Chondrocyte (in vitro differentiated cells): ENCODE measurements at regions not wholly inside any gene's neighbourhood (a gene's known extent, or its start where the extent isn't known, plus 50 kb on each side); places are given as distances from the start of the nearest gene placed in this dataset.

Experiments used
- DNase-seq: peaks from one replicate; pipeline ENCODE4 v3.0.0; 2021; ENCODE audit warnings: mixed read lengths, low spot score
- H3K27ac Mint-ChIP-seq: one replicate; pipeline ENCODE4 v1.8.0; 2021; ENCODE audit warnings: mild to moderate bottlenecking, moderate library complexity, mixed read lengths; ENCODE audit not compliant: unreplicated experiment
- H3K27me3 Mint-ChIP-seq: 2 replicates; pipeline ENCODE4 v1.8.0; 2021; ENCODE audit warnings: low read depth, mixed read lengths
- H3K36me3 Mint-ChIP-seq: 2 replicates; pipeline ENCODE4 v1.8.0; 2021; ENCODE audit warnings: low read depth, mixed read lengths
- H3K4me1 Mint-ChIP-seq: 2 replicates; pipeline ENCODE4 v1.8.0; 2021; ENCODE audit warnings: low read depth, mild to moderate bottlenecking, mixed read lengths
- H3K4me3 Mint-ChIP-seq: one replicate; pipeline ENCODE4 v1.8.0; 2021; ENCODE audit warnings: mild to moderate bottlenecking, moderate library complexity, mixed read lengths; ENCODE audit not compliant: unreplicated experiment
- H3K9me3 Mint-ChIP-seq: 2 replicates; pipeline ENCODE4 v1.8.0; 2021; ENCODE audit warnings: low read depth, mixed read lengths
- TF ChIP-seq, protein P1 (sequence below): fragments of 200-600 bp; sonication (generic); IDR thresholded peaks from 2 replicates; pipeline ENCODE4 v1.5.0; 2021; ENCODE audit warnings: antibody characterized with exemption, mild to moderate bottlenecking, moderate library complexity

DNA sequence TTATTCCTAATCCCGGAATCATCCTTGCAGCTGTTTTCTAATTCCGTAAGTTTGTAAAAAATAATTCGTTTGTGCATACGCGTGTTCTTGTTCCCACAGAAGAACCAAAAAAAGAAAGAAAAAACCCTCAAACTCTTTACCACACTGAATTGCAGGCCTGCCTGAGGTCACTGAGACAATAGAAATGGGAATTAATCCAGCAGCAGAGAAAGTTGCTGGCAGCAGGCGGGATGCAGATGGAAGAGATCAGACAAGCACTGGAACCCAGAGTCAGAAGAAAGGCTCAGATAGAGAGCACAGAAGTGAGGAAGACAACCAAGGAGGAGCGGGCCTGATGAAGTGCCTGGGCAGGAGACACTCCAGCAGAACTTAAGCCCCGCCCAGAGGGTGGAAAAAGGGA, 141.5 kb upstream of the VWC2 start:
- DNase-seq, result no peak
- H3K4me3 Mint-ChIP-seq, result no peak overlapping the region
- H3K36me3 Mint-ChIP-seq, result no peaks in the 10 kb centered on the region
- H3K27ac Mint-ChIP-seq, result no peak overlapping the region
- no peaks in the 10 kb centered on the region for H3K27me3 Mint-ChIP-seq
- H3K4me1 Mint-ChIP-seq, result no peaks in the 10 kb centered on the region
- TF ChIP-seq, protein P1, sequence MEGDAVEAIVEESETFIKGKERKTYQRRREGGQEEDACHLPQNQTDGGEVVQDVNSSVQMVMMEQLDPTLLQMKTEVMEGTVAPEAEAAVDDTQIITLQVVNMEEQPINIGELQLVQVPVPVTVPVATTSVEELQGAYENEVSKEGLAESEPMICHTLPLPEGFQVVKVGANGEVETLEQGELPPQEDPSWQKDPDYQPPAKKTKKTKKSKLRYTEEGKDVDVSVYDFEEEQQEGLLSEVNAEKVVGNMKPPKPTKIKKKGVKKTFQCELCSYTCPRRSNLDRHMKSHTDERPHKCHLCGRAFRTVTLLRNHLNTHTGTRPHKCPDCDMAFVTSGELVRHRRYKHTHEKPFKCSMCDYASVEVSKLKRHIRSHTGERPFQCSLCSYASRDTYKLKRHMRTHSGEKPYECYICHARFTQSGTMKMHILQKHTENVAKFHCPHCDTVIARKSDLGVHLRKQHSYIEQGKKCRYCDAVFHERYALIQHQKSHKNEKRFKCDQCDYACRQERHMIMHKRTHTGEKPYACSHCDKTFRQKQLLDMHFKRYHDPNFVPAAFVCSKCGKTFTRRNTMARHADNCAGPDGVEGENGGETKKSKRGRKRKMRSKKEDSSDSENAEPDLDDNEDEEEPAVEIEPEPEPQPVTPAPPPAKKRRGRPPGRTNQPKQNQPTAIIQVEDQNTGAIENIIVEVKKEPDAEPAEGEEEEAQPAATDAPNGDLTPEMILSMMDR, result no peak
- H3K9me3 Mint-ChIP-seq, result no peaks in the 10 kb centered on the region

DNA sequence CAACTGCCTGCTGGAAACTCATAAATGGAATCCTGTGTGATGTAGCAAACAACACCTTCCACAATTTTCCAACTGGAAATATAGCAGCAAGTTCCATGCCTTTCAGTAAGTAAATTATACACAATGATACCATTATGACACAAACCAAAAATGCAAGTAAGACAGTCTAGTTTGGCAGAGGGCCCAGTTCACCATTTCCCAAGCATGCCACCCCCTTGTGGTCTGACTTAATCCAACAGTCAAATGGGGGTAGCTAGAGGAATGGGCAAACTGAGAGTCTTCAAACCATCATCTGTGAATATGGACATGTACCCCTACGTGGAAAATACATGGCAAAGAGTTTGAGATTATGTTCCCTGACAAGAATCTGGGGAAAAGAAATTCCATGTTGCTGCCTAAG, 137.6 kb upstream of the VWC2 start:
- TF ChIP-seq, protein P1, result no peak
- H3K27me3 Mint-ChIP-seq, result no peaks in the 10 kb centered on the region
- no peak for DNase-seq
- H3K4me1 Mint-ChIP-seq, result no peaks in the 10 kb centered on the region
- H3K4me3 Mint-ChIP-seq, result no peak overlapping the region
- no peak overlapping the region for H3K27ac Mint-ChIP-seq
- H3K9me3 Mint-ChIP-seq, result peaks cover 3% of the 10 kb centered on the region
- H3K36me3 Mint-ChIP-seq, result no peaks in the 10 kb centered on the region

DNA sequence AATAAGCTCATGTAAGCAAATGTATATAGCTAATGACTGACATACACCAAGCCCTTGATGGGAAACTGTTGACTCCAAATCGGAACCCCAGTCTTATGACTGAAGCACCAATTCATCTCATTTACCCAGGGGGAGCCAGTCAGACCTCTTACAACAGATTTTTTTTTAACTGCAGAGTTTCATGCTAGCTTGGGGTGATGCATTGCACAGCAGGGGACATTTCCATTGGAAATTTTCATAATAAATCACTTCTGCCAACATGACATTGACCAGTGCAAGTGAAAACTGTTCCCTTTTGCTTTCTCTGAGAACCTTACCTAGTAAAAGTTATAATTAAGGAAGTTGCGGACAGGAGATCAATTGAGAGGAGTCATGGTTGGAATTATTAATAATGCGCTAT, 137.0 kb upstream of the VWC2 start:
- Mint-ChIP-seq H3K36me3 (no peaks in the 10 kb centered on the region), H3K9me3 (peaks cover 3% of the 10 kb centered on the region), H3K27ac (no peak overlapping the region), H3K27me3 (no peaks in the 10 kb centered on the region), H3K4me3 (no peak overlapping the region), H3K4me1 (no peaks in the 10 kb centered on the region)
- DNase-seq, result no peak
- TF ChIP-seq, protein P1, result no peak

DNA sequence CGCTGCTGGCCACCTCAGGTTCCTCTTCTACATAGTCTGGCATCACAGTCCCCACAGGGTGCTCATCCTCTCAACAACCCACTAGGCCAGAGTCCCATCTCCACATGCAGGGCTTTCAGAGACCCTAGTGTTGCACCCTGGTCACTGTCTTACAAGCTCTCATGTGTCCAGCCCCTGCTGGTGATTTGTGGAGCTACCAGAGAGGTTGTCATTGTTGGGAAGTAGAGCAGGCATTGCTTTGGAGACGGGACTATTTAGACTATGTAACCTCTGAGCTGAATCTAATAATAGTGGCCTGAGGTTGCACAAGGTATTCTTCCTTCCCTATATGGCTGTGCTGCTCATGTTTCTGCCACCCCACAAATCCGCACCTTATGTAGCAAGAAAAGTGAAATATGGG, 135.3 kb upstream of the VWC2 start:
- Mint-ChIP-seq H3K4me1 (no peaks in the 10 kb centered on the region), H3K27ac (no peak overlapping the region), H3K27me3 (no peaks in the 10 kb centered on the region), H3K36me3 (no peaks in the 10 kb centered on the region), H3K4me3 (no peak overlapping the region), H3K9me3 (peaks cover 3% of the 10 kb centered on the region)
- DNase-seq, result no peak
- TF ChIP-seq, protein P1, result no peak

DNA sequence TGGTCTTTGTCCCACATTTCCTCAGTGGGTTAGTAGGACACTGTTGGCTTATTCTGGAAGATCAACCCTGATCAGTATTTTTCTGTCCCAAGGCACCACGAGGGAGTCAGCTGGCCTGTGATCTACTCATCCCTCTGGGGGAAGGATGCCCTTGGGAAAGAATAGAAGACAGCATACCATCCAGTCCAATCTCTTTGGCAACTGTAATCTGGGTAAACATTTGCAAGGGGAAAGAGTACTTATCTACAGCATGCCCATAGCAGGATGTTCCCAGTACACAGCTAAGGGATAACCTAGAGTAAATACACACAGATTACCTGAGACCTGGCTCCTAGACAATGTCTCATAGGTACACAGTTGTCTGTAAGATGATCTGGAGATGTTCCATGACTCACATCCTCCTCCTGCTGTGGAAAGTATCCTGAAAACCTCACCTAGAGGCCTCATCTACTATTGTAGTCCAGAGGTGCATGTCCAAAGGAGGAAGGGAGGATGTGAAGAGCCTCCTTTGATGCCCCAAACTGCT, 134.3 kb upstream of the VWC2 start:
- DNase-seq, result no peak
- no peaks in the 10 kb centered on the region for H3K27me3 Mint-ChIP-seq
- H3K9me3 Mint-ChIP-seq, result peaks cover 3% of the 10 kb centered on the region
- H3K4me3 Mint-ChIP-seq, result no peak overlapping the region
- no peak overlapping the region for H3K27ac Mint-ChIP-seq
- TF ChIP-seq, protein P1, result no peak
- no peaks in the 10 kb centered on the region for H3K4me1 Mint-ChIP-seq
- H3K36me3 Mint-ChIP-seq, result no peaks in the 10 kb centered on the region
